GM03348 (cell line): ENCODE measurements at regions not wholly inside any gene's neighbourhood (a gene's known extent, or its start where the extent isn't known, plus 50 kb on each side); places are given as distances from the start of the nearest gene placed in this dataset.

ENCODE experiments used
- DNase-seq: peaks from one replicate; pipeline ENCODE4 v3.0.0; 2012; ENCODE audit warnings: low spot score

DNA sequence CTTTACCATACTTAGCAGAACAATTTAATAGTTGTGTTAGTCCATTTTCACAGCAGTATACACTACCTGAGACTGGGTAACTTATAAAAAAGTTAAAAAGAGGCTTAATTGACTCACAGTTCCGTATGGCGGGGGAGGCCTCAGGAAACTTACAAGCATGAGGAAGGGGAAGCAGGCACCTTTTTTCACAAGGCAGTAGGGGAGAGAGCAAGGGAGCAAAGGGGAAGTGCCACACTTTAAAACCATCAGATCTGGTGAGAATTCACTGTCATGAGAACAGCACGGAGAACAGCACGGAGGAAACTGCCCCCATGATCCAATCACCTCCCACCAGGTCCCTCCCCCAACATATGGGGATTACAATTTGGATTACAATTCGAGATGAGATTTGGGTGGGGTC is 269.9 kb downstream of the MTRR start:
- DNase-seq, result no peak

DNA sequence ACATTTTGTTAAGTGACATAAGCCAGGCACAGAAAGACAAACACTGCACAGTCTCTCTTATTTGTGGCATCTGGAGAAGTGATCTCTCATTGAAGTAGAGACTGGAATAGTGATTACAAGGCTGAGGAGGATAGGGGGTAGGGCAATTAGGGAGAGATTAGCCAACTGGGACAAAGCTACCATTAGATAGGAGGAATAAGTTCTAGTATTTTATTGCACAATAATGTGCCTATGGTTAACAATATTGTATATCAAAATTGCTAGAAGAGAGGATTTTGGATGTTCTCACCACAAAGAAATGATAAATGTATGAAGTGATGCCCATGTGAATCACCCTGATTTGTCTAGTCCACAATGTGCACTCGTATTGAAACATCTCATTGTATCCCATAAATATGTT is 281.8 kb downstream of the MTRR start:
- no peak for DNase-seq

DNA sequence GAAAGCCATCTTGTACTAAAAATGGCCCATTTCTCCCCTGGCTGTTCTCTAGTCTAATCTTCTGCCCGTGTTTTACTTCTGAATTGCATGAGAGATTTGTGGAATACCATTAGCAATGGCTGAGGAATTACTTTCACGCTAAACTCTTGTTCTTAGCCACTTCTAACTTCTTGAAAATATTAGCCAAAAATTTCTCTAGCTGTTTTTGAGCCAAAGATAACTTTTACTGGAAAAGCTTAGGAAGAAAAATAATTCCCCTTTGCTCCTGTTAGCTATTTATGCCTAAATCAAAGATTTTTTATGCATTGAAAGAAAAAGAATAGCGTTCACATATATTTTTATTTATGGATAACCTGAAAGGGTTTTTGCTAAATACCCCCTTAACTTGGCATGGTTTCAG is 287.8 kb downstream of the MTRR start:
- DNase-seq, result no peak

GRCh38 chr5:8157320-8157822 is 288.4 kb downstream of the MTRR start:
- no peak for DNase-seq

DNA sequence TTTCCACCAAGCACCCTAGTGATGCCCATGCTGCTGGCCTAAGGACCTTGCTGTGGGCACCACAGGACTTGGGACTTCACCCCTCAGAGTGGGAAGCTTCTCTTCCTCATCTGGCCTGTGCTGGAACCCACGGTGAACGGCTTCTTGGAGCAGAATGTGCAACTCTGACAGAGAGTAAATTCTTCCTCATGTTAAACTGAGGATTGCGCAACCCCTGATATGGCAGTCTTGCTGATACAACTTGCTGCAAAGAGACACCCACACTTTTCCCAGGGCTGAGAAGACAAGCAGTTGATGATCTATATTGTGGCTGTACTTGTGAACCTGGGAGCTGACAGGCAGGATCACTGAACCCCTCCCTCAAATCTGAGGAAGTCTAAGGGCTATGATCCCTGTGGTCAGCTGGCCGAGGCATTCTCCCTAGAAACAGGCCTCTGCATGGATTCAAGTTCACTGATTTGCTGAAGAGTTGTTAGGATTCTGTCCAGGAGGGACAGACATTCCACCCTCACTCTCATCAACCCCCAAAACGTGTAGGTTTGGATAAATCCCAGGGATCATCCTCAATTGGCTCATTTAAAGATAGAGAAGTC is 307.2 kb downstream of the MTRR start:
- DNase-seq, result no peak

DNA sequence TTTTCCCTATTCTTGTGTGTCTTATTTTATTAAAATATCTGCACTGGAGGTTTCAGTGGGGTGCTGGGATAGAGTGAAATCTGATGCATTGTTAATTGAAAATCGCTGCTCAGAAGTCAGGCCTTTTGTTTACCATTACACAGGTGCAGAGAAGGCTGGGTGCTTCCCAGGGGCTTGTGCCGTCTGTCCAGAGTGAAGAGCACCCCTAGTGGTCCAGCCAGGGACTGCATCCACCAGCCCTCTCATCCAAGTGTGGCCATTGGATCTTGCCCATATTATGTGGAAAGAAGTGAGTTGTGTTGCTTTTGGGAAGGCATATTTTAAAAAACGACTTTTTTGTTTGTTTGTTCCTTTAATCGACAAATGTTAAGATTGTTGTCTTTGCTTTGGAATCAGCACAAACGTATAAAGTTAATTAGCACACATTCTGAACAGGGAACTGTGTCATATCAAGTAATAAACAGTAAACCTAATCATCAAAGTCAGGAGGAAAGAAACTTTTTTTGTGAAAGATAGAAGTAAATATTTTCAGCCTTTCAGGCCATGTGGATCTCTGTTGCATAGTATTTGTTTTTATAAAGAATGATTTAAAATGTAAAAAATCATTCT is 315.6 kb downstream of the MTRR start:
- peak; percentile 40 for DNase-seq

DNA sequence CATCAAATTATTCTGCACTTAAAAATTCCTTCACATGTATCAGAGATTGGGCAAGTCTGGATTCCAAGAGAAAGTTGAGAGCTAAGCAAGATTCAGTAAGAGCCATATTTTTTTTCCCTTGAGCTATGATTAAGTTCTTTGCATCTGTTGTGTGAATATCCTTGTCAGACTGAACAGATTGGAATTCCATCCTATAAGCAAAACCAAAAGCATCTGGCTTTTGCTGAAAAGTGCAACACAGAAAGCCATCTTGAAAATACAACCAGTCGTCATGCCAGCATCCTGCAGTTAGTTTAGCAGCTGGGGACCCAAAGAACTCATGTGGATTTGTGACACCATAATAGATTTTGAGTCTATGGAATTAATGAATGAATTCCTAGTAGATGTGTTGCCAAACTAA is 316.9 kb downstream of the MTRR start:
- DNase-seq, result no peak

DNA sequence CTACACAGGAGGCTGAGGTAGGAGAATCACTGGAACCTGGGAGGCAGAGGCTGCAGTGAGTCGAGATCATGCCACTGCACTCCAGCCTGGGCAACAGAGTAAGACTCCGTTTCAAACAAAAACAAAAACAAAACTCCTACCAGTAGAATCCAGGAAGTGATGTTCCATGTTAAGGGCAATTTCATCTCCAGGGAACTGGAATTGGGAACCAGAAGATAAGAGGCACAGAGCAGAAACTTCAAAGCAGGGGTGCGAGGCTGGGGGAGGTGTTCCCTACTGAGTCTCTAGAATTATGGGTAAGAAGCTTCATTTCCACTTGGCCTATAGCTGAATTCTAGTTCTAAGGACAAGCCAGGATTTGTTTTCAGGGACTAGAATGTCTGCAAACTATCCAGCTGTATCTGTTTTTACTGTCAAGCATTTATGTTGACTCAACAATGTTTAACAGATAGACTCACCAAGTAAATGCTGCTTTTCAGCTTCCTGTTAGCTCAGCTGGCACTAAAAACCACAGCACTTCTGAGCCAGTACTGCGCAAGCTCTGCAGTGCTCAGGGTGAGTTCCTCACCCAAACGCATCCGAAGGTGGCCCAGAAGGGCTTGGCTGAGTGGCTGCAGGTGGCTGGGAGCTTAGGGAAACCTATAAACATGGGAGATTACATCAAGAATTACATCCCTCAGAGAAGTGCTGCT is 320.1 kb downstream of the MTRR start:
- no peak for DNase-seq

GRCh38 chr5:8192840-8193239 is 323.9 kb downstream of the MTRR start:
- no peak for DNase-seq

- DNase-seq, result no peak
Measured at GRCh38 chr5:8196061-8196460, 327.1 kb downstream of the MTRR start.

- no peak for DNase-seq
Measured at GRCh38 chr5:8208307-8208706, 339.4 kb downstream of the MTRR start.

- no peak for DNase-seq
Measured at GRCh38 chr5:8209500-8209899, 340.6 kb downstream of the MTRR start.

DNA sequence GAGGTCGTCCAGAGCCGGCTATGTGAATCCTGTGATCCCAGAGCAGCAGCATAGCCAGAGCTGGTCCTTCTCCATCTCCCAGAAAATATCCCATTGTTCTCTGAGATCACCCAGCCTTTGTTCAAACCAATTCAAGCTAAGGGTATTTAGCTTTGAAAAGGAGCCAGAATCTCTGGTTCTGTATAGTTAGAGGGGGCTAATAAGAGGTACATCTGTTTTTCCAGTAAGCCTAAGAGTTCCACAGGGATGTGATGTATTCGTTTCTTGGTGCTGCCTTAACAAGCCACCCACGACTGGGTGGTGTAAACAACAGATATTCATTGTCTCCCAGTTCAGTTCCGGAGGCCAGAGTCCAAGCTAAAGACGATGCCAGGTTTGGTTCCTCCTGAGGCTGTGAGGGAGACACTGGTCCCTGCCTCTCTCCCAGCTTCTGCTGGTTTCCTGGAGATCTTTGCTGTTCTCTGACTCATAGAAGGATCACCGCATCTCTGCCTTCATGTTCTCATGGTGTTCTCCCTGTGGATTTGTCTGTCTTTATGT is 344.8 kb downstream of the MTRR start:
- no peak for DNase-seq

GRCh38 chr5:8216921-8217320 is 348.0 kb downstream of the MTRR start:
- no peak for DNase-seq

DNA sequence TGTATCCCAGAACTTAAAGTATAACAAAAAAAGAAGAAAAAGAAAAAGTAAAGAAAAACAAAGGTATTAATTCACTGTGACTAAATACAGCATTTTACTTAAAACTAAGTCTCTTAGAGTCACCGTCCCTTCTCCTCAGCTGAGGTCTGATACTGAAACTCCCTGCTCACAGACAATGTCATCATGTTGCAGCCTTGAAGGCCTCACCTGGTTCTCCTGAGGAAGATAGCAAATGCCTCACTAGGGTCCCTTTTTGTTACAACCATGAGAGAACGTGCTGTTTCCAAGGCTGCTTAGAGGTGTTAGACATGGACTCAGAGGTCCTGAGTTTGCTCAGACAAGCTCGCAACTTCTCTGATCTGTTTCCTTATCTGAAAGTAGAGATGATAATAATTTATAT is 357.2 kb downstream of the MTRR start:
- DNase-seq, result no peak

- DNase-seq, result no peak
Measured at GRCh38 chr5:8227112-8227511, 358.2 kb downstream of the MTRR start.

DNA sequence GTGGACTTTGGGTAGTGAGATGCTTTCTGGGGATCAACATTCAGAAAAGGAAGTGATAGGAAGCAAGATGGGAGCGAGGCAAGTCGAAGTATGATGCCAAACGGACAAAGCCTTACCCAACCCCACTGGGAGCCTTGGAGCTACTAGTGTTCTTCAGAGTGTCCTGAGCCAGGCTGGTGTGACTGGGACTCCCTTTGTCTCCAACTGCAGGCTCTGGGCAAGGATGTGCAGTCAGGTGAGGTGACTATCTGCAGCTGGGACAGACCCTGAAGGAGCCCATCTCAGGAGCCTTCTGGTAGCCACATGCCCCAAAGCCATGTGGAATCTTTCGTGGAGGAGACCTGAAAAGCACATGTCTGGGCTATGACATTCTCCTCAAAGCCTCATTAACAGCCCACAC is 360.6 kb downstream of the MTRR start:
- DNase-seq, result no peak

DNA sequence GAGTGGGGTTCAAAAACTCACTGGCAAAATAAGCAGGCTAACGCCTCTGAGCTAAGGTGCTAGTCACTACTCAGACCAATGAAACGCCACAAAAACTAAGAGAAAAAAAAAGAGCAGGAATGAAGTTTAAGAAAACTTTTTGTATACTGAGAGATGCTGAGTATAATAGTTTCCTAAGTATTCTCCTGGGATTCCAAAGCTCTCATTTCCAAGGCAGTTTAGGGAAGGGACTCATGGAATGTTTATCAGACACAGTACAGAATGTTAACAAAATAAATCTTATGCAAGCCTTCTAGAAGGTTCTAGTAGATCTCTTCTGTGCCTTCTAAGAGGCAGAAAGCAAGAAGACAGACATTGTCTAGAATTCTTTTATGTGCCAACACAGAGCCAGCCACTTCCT is 361.9 kb downstream of the MTRR start:
- DNase-seq, result no peak

DNA sequence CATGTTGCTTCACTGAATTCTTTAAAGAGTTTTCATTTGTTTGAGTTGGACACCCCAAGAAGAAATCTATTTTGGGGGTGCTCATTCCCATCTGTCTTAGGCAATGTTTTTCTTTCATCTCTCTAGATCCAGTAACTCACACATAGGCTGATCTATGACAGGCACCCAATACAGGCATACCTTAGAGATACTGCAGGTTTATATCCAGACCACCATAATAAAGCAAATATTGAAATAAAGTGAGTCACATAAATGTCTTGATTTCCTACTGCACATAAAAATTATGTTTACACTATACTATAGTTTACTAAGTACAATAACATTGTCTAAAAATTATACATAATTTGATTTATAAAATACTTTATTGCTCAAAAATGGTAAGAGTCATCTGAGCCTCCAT is 364.5 kb downstream of the MTRR start:
- DNase-seq, result no peak

- DNase-seq, result no peak
Measured at GRCh38 chr5:8234179-8234770, 365.3 kb downstream of the MTRR start.

DNA sequence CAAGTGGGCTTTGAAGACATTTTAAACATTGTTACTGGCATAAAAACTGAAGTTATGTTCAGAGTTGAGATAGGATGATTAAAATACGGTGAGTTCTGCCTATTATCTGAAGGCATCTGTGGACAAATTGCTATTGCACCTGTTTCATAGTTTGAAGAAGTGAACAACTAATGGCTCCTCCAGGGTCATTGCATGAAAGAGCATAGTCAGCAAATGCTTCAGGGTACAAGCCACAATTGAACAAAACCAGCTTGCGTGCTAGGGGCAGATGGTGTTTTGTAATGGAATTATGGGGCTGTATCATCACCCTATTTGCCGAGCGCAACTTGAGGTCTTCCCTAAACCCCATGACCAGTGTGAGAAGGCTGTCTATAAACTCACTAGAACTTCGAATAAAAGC is 369.1 kb downstream of the MTRR start:
- no peak for DNase-seq

DNA sequence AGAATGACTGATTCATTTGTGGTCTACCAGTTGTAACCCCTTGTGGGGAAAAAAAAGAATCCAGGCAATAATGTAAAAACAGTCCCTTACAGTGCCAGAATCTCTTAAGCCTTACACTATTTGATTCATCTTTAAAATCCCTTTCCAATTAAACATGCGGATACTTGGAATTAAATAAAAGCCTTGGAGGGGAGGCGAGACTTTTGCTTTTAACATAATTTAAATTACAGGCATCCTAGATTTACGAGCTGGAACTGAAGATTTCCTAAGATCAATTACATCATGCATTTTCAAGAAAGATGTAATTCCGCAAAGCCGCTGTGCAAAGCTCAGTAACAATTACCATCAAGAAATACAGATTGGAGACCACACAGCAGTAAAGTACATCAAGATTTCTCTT is 370.2 kb downstream of the MTRR start:
- DNase-seq, result no peak

- no peak for DNase-seq
Measured at GRCh38 chr5:8239646-8240045, 370.7 kb downstream of the MTRR start.
